ENCODE measurements at regions not wholly inside any gene's neighbourhood (a gene's known extent, or its start where the extent isn't known, plus 50 kb on each side); places are given as distances from the start of the nearest gene placed in this dataset.

DNA sequence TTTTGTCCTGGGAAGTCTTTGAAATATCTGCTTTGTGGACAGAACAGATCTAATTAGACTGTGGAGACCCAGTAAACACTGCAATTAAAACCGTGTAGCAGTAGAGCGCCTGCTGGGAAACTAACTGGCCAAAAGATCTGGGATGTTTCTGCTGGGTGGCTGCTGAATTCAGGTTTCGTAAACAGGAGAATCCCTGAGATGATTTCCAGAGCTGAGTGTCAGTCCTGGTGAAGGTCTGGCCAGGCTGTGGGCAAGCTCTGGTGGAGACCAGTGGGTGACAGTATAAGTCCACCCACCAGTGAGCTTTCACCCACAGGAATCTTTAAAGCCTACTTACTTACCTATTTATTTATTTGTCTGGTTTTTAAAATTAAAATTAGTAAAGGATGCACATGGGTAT is 257.2 kb downstream of the IRF8 start:
- WGBS, 2 donors: 50 to 54% methylated on average over 3 of the region's 3 CpGs
- no peak for TF ChIP-seq POLR2A (IDR thresholded peaks at IDR 0.05)
- TF ChIP-seq, protein P1, sequence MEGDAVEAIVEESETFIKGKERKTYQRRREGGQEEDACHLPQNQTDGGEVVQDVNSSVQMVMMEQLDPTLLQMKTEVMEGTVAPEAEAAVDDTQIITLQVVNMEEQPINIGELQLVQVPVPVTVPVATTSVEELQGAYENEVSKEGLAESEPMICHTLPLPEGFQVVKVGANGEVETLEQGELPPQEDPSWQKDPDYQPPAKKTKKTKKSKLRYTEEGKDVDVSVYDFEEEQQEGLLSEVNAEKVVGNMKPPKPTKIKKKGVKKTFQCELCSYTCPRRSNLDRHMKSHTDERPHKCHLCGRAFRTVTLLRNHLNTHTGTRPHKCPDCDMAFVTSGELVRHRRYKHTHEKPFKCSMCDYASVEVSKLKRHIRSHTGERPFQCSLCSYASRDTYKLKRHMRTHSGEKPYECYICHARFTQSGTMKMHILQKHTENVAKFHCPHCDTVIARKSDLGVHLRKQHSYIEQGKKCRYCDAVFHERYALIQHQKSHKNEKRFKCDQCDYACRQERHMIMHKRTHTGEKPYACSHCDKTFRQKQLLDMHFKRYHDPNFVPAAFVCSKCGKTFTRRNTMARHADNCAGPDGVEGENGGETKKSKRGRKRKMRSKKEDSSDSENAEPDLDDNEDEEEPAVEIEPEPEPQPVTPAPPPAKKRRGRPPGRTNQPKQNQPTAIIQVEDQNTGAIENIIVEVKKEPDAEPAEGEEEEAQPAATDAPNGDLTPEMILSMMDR (IDR thresholded peaks at IDR 0.05): peak in 1 of 4 experiments; percentile 15
- TF ChIP-seq EP300 (IDR thresholded peaks at IDR 0.05): peak in 3 of 4 donors; percentile 65 to 75 (median 72)
- peak; percentile 65 to 86 (median 81) for TF ChIP-seq POLR2AphosphoS5 (IDR thresholded peaks at IDR 0.05)
- H3K9me3 ChIP-seq: no peaks in the 10 kb centered on the region
- no peak overlapping the region for H3K4me3 ChIP-seq
- intact Hi-C loops (cut with DNase I): loop anchor here (2.0 kb wide), 2 partner anchors 43 to 363 kb away; no protein-coding TSS in a partner anchor
- peak overlapping the region in 3 of 4 donors; percentile 87 to 90 (median 89) for H3K27ac ChIP-seq
- DNase-seq: peak; percentile 85
- H3K27me3 ChIP-seq: no peaks in the 10 kb centered on the region
- H3K4me1 ChIP-seq: peaks cover 0 to 76% (median 42%) of the 10 kb centered on the region in 4 donors
- H3K36me3 ChIP-seq: no peaks in the 10 kb centered on the region

DNA sequence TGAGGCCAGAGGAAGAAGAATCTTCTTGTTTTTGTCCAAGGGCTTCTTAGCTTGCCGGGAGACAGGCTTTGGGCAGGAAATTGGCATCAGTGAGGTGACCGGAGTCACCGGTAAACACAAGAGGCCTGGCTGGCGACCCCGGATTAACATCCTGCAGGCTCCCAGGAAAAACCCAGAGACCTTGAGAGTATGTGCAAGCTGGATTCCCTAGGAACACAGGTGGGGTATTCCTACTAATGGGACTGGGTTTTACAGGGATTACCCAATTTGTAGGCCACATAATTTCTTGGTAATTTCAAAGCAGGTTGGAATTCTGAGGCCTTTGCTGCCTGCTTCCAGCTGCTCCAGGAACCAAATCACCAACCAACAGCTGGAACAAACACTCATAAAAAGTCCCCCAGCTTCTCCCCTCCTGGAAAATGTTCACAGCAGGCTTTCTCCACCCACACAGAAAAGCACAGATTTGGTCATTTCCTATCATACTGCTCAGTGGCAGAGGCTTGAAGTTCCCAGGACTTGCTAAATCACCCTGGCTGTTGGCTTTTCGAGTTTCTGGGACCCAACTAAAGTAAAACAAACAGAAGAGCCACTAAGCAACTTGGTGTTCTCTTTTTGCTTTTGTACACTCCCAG is 258.8 kb downstream of the IRF8 start:
- Histone ChIP-seq H3K4me3 (no peak overlapping the region), H3K27me3 (no peaks in the 10 kb centered on the region), H3K27ac (peak overlapping the region in 3 of 4 donors; percentile 87 to 90 (median 89)), H3K4me1 (peaks cover 0 to 60% (median 27%) of the 10 kb centered on the region in 4 donors), H3K9me3 (no peaks in the 10 kb centered on the region), H3K36me3 (no peaks in the 10 kb centered on the region)
- no peak for DNase-seq
- 56 to 69% methylated on average over 6 of the region's 6 CpGs for WGBS, 2 donors
- intact Hi-C loops (cut with DNase I): loop anchor here (2.0 kb wide), 2 partner anchors 41 to 361 kb away; no protein-coding TSS in a partner anchor
- no peak for TF ChIP-seq POLR2AphosphoS5 (IDR thresholded peaks at IDR 0.05)

DNA sequence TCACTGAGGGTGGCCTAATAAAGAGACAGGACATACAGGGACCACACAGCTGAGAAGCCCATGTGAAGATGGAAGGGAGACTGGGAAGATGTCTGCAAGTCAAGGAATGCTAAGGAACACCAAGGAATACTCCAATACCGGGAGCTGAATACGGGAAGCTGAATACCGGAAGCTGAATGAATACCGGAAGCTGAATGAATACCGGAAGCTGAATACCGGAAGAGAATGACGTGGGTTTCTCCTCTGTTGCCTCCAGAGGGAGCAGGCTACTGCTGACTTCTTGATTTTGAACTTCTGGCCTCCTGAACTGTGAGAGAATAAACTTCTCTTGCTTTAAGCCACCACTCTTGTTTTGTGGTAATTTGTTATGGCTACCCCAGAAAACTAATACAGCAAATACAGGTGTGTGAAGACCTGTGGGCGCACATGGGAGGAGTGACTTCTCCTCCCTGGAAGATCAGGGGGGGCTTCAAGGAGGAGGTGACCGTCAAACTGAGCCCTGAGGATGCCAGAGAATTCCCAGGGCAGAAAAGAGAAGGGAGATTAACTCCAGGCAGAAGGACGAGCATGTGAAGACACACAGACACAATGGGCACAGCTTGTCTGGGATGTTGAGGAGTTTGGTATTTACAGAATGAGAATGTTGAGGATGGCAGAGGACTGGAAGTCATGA is 259.9 kb downstream of the IRF8 start:
- DNase-seq: no peak
- intact Hi-C loops (cut with DNase I): no loop called here
- WGBS, 2 donors: 57 to 73% methylated on average over 10 of the region's 10 CpGs
- Histone ChIP-seq H3K27me3 (no peaks in the 10 kb centered on the region), H3K36me3 (no peaks in the 10 kb centered on the region), H3K9me3 (no peaks in the 10 kb centered on the region), H3K4me3 (no peak overlapping the region), H3K4me1 (peaks cover 0 to 49% (median 17%) of the 10 kb centered on the region in 4 donors), H3K27ac (peak overlapping the region in 3 of 4 donors; percentile 87 to 90 (median 89))
- TF ChIP-seq POLR2A (IDR thresholded peaks at IDR 0.05) (no peak), POLR2AphosphoS5 (IDR thresholded peaks at IDR 0.05) (no peak), EP300 (IDR thresholded peaks at IDR 0.05) (no peak)
- TF ChIP-seq, protein P1 (IDR thresholded peaks at IDR 0.05): no peak

DNA sequence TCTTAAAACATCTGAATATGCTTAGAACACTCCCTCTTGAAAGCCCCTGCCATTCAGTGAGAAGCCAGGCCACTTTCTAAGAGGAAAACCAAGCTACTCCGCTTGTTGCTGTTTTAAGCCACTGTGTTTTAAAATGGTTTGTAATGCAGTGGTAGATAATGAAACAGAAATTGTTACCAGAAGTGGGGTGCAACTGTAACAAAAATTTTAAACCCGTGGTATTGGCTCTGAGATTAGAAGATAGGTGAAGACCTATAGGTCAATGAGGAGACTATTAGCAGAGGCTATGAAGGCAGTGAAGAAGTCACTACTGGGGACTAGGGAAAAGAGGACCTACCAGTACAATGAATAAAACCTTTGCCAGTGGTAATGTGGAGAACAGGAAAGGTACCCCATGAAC is 266.5 kb downstream of the IRF8 start:
- 68 to 72% methylated on average over 2 of the region's 2 CpGs for WGBS, 2 donors
- Histone ChIP-seq H3K27ac (no peak overlapping the region), H3K36me3 (no peaks in the 10 kb centered on the region), H3K9me3 (peaks cover 3 to 8% (median 7%) of the 10 kb centered on the region in 4 donors), H3K4me1 (peaks cover 0 to 12% (median 10%) of the 10 kb centered on the region in 4 donors), H3K27me3 (no peaks in the 10 kb centered on the region), H3K4me3 (no peak overlapping the region)
- no peak for TF ChIP-seq EP300 (IDR thresholded peaks at IDR 0.05)
- no peak for TF ChIP-seq POLR2A (IDR thresholded peaks at IDR 0.05)
- TF ChIP-seq, protein P1 (IDR thresholded peaks at IDR 0.05): no peak
- TF ChIP-seq POLR2AphosphoS5 (IDR thresholded peaks at IDR 0.05): no peak
- intact Hi-C loops (cut with DNase I): no loop called here
- DNase-seq: no peak

DNA sequence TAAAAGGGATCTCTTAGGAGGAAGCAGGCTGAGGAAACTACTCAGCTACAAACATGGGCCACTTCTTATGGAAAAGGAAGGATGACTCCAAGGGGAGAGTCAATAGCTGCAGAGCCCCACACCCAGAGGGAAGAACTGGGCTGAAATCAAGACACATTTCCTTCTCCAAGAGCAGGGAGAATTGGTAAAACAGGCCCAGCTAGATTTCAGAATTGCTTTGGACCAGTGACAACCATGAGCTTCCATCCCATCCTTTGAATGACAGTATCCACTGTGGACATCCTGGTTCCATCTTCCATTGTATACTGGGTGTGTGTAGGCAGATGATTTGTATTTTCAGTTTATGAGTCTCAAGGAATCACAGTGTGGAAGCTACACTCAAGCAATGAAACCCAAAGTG is 267.5 kb downstream of the IRF8 start:
- Histone ChIP-seq H3K36me3 (no peaks in the 10 kb centered on the region), H3K27ac (peak overlapping the region in 2 of 4 donors; percentile 59 to 67), H3K4me1 (peaks cover 0 to 20% (median 14%) of the 10 kb centered on the region in 4 donors), H3K9me3 (peaks cover 3 to 8% (median 7%) of the 10 kb centered on the region in 4 donors), H3K4me3 (no peak overlapping the region), H3K27me3 (no peaks in the 10 kb centered on the region)
- TF ChIP-seq EP300 (IDR thresholded peaks at IDR 0.05): no peak
- TF ChIP-seq, protein P1 (IDR thresholded peaks at IDR 0.05): no peak
- no peak for TF ChIP-seq POLR2A (IDR thresholded peaks at IDR 0.05)
- intact Hi-C loops (cut with DNase I): no loop called here
- no peak for DNase-seq

Measured in sigmoid colon (tissue), 6 donors.